ENCODE measurements at regions not wholly inside any gene's neighbourhood (a gene's known extent, or its start where the extent isn't known, plus 50 kb on each side); places are given as distances from the start of the nearest gene placed in this dataset.
A peak's percentile ranks its signal among the peaks of the same experiment; 100 is the strongest.

- DNase-seq (ENCODE audit: low read depth, low spot score), result peak; percentile 90
- ChIA-PET POLR2A (no interaction called here), CTCF (interaction anchor here (0.6 to 2.2 kb wide), 5 partner anchors 11 to 948 kb away, joined by 3 to 8 read pairs (median 4); no protein-coding TSS in a partner anchor)
- TF ChIP-seq JUN (IDR thresholded peaks at IDR 0.05; ENCODE audit: borderline replicate concordance, insufficient read depth, insufficient read length, low read depth), result peak; percentile 89
- no peak for TF ChIP-seq POLR2A (IDR thresholded peaks at IDR 0.05; ENCODE audit: low read depth, low read length)
- Histone ChIP-seq H3K27me3 (ENCODE audit: control insufficient read depth in 2 of 2, insufficient read depth in 2 of 2, low read length in 2 of 2) (peaks cover 0 to 5% of the 10 kb centered on the region in 2 experiments), H3K4me1 (ENCODE audit: control insufficient read depth, extremely low read depth, insufficient read depth, low read length) (peaks cover 9% of the 10 kb centered on the region), H3K9me1 (replicated peaks; ENCODE audit: control insufficient read depth, extremely low read depth, insufficient read depth, low read length) (no peaks in the 10 kb centered on the region), H3K4me2 (ENCODE audit: insufficient read depth, low read length) (no peak overlapping the region), H3K9ac (replicated peaks; ENCODE audit: extremely low read depth, insufficient read depth, low read length) (no peak overlapping the region), H2AFZ (ENCODE audit: low read depth, low read length) (no peak overlapping the region), H3K9me3 (replicated peaks; ENCODE audit: control insufficient read depth, insufficient read depth, low read length) (no peaks in the 10 kb centered on the region), H4K20me1 (replicated peaks; ENCODE audit: control insufficient read depth, extremely low read depth, insufficient read depth, low read length) (no peaks in the 10 kb centered on the region), H3K79me2 (ENCODE audit: control insufficient read depth, insufficient read depth, low read length) (no peaks in the 10 kb centered on the region), H3K27ac (ENCODE audit: insufficient read depth, low read depth, low read length) (peak overlapping the region; percentile 38), H3K36me3 (ENCODE audit: control insufficient read depth in 2 of 2, extremely low read depth in 1 of 2, insufficient read depth in 2 of 2, low read length in 2 of 2) (no peaks in the 10 kb centered on the region), H3K4me3 (replicated peaks in 1 of 3; ENCODE audit: insufficient read depth in 1 of 3, low read depth in 1 of 3, low read length in 3 of 3) (no peak overlapping the region)
- BruUV-seq (replicated peaks), result no TSS peak
- dilution Hi-C loops (cut with MboI; ENCODE audit: extremely low pct_ligation_motif_present, low sequenced_read_pairs), result no loop called here
- peak; percentile 80 for FAIRE-seq
- intact Hi-C loops (cut with micrococcal nuclease), result no loop called here
Measured at GRCh38 chr10:6755781-6756460, 175.8 kb upstream of the PRKCQ start.

DNA sequence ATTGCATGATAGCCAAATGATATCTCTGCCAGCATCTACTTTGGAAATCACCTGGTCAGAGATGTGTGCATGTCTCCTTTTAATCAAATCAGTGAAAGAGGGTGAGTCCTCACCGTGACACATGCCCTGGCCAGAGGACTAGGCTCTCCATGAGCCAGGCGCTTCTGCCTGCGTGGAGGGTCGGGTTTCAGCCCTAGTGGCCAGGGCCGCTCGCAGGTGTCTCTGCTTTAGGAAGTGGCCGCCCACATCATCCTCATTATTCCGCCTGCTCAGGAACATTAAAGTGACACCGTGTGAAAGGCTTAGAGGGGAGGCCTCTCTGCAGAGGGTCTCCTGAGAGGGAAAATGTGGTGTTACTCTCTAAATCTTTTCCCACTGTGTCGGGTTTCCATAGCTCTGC lies 173.6 kb upstream of the PRKCQ start:
- no peaks in the 10 kb centered on the region for H3K36me3 ChIP-seq (ENCODE audit: control insufficient read depth in 2 of 2, extremely low read depth in 1 of 2, insufficient read depth in 2 of 2, low read length in 2 of 2)
- H3K9me3 ChIP-seq (replicated peaks; ENCODE audit: control insufficient read depth, insufficient read depth, low read length), result no peaks in the 10 kb centered on the region
- H3K4me1 ChIP-seq (ENCODE audit: control insufficient read depth, extremely low read depth, insufficient read depth, low read length), result peaks cover 22% of the 10 kb centered on the region
- POLR2A ChIA-PET, result no interaction called here
- no peak overlapping the region for H2AFZ ChIP-seq (ENCODE audit: low read depth, low read length)
- no peaks in the 10 kb centered on the region for H3K79me2 ChIP-seq (ENCODE audit: control insufficient read depth, insufficient read depth, low read length)
- no peak overlapping the region for H3K9ac ChIP-seq (replicated peaks; ENCODE audit: extremely low read depth, insufficient read depth, low read length)
- BruUV-seq (replicated peaks), result no TSS peak
- no peaks in the 10 kb centered on the region for H3K9me1 ChIP-seq (replicated peaks; ENCODE audit: control insufficient read depth, extremely low read depth, insufficient read depth, low read length)
- CTCF ChIA-PET, result no interaction called here
- H3K4me2 ChIP-seq (ENCODE audit: insufficient read depth, low read length), result no peak overlapping the region
- no peak overlapping the region for H3K27ac ChIP-seq (ENCODE audit: insufficient read depth, low read depth, low read length)
- intact Hi-C loops (cut with micrococcal nuclease), result no loop called here
- H4K20me1 ChIP-seq (replicated peaks; ENCODE audit: control insufficient read depth, extremely low read depth, insufficient read depth, low read length), result no peaks in the 10 kb centered on the region
- dilution Hi-C loops (cut with MboI; ENCODE audit: extremely low pct_ligation_motif_present, low sequenced_read_pairs), result no loop called here
- no peak for FAIRE-seq
- TF ChIP-seq FOS (IDR thresholded peaks at IDR 0.05; ENCODE audit: borderline replicate concordance, insufficient read depth, low read length) (no peak), JUN (IDR thresholded peaks at IDR 0.05; ENCODE audit: borderline replicate concordance, insufficient read depth, insufficient read length, low read depth) (no peak), POLR2A (IDR thresholded peaks at IDR 0.05; ENCODE audit: low read depth, low read length) (no peak), GATA2 (IDR thresholded peaks at IDR 0.05; ENCODE audit: insufficient read depth, insufficient read length, low read depth, low read length) (no peak), EZH2 (IDR thresholded peaks at IDR 0.05; ENCODE audit: borderline replicate concordance, low read depth, low read length, severe bottlenecking) (no peak), MYC (IDR thresholded peaks at IDR 0.05; ENCODE audit: low read depth, low read length) (no peak), POLR2AphosphoS5 (IDR thresholded peaks at IDR 0.05; ENCODE audit: insufficient read depth, low read depth, low read length) (no peak), MAX (IDR thresholded peaks at IDR 0.05; ENCODE audit: insufficient read depth, insufficient read length) (no peak)
- DNase-seq (ENCODE audit: low read depth, low spot score), result no peak
- H3K4me3 ChIP-seq (replicated peaks in 1 of 3; ENCODE audit: insufficient read depth in 1 of 3, low read depth in 1 of 3, low read length in 3 of 3), result no peak overlapping the region
- H3K27me3 ChIP-seq (ENCODE audit: control insufficient read depth in 2 of 2, insufficient read depth in 2 of 2, low read length in 2 of 2), result no peaks in the 10 kb centered on the region
